K562 (cell line): ENCODE measurements at regions not wholly inside any gene's neighbourhood (a gene's known extent, or its start where the extent isn't known, plus 50 kb on each side); places are given as distances from the start of the nearest gene placed in this dataset.

Experiments used
- CBX8 ChIP-seq: fragments of 200-600 bp; sonication (generic); IDR thresholded peaks from 2 replicates; pipeline ENCODE4 v1.6.1; 2012; ENCODE audit warnings: borderline replicate concordance, mixed run types, low read depth, mild to moderate bottlenecking, moderate library complexity, mixed read lengths, low read length, control low read depth, inconsistent platforms; ENCODE audit not compliant: poor library complexity, severe bottlenecking; ENCODE audit errors: extremely low read depth
- CHCHD3 ChIP-seq: fragments of 250-450 bp; sonication (Bioruptor Pico); IDR thresholded peaks from 2 replicates; pipeline ENCODE4 v2.1.2; 2022; ENCODE audit warnings: mild to moderate bottlenecking
- CHD2 ChIP-seq: IDR thresholded peaks from 2 replicates; pipeline ENCODE4 v1.6.1; 2011; ENCODE audit warnings: low read depth, low read length
- FOXA1 ChIP-seq: fragments of 450-650 bp; IDR thresholded peaks from 2 replicates; pipeline ENCODE4 v1.6.1; 2016; ENCODE audit warnings: mild to moderate bottlenecking, borderline replicate concordance
- FOXM1 ChIP-seq, 2 experiments: fragments of 450-650 bp in 1 of 2; sonication (generic) in 1 of 2; formaldehyde crosslinking in 1 of 2; IDR thresholded peaks; 2 replicates each; pipeline versions ENCODE4 v1.6.1 to v1.9.0; 2017 to 2022; ENCODE audit warnings: low read depth in 2 of 2, mild to moderate bottlenecking in 2 of 2, missing genetic modification reagents in 1 of 2, moderate library complexity in 1 of 2
- NCOR1 ChIP-seq: fragments of 450-650 bp; IDR thresholded peaks from 2 replicates; pipeline ENCODE4 v1.6.1; 2016; ENCODE audit warnings: mild to moderate bottlenecking, moderate library complexity
- RFX7 ChIP-seq: fragments of 250-450 bp; sonication (Bioruptor Pico); IDR thresholded peaks from 2 replicates; pipeline ENCODE4 v1.5.1; 2021; ENCODE audit warnings: mild to moderate bottlenecking
- TF ChIP-seq, protein P1 (sequence below): fragments of 450-650 bp; IDR thresholded peaks from 2 replicates; pipeline ENCODE4 v1.7.0; 2016; ENCODE audit warnings: borderline replicate concordance
- TF ChIP-seq, protein P2 (sequence below), 2 experiments: IDR thresholded peaks in 1 of 2; conservative IDR thresholded peaks in 1 of 2; 2 replicates each; pipeline ENCODE4 v1.6.1; 2016; ENCODE audit warnings: low read depth in 2 of 2, mild to moderate bottlenecking in 1 of 2, missing compliant biosample characterization in 1 of 2, missing genetic modification characterization in 1 of 2, moderate library complexity in 1 of 2

DNA sequence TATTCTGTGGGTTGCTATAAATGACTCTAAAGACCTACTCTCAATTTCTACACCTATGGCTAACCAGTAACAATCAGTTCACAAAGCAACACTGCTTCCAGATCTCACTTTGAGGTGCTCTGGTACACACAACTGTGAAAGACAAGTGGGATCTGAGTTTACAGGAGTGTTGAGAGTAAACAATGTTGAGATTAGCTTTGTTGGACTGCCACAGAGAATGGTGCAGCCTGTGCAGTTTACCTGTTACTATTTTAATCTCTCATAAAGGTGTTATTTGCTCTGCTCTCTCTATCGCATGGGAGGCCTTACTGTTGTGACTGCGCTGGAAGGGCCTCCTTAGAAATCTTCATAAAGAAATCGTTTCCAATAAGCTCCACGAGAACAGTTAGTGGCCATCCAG lies 112.0 kb downstream of the SOX2 start:
- TF ChIP-seq NCOR1: no peak
- TF ChIP-seq, protein P1, sequence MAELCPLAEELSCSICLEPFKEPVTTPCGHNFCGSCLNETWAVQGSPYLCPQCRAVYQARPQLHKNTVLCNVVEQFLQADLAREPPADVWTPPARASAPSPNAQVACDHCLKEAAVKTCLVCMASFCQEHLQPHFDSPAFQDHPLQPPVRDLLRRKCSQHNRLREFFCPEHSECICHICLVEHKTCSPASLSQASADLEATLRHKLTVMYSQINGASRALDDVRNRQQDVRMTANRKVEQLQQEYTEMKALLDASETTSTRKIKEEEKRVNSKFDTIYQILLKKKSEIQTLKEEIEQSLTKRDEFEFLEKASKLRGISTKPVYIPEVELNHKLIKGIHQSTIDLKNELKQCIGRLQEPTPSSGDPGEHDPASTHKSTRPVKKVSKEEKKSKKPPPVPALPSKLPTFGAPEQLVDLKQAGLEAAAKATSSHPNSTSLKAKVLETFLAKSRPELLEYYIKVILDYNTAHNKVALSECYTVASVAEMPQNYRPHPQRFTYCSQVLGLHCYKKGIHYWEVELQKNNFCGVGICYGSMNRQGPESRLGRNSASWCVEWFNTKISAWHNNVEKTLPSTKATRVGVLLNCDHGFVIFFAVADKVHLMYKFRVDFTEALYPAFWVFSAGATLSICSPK: no peak
- TF ChIP-seq FOXM1 (IDR thresholded peaks at IDR 0.05; ENCODE audit: low read depth): no peak
- no peak for TF ChIP-seq FOXM1 (CRISPR knock-in tag; IDR thresholded peaks at IDR 0.05; ENCODE audit: low read depth)
- no peak for TF ChIP-seq FOXA1
- TF ChIP-seq, protein P2, sequence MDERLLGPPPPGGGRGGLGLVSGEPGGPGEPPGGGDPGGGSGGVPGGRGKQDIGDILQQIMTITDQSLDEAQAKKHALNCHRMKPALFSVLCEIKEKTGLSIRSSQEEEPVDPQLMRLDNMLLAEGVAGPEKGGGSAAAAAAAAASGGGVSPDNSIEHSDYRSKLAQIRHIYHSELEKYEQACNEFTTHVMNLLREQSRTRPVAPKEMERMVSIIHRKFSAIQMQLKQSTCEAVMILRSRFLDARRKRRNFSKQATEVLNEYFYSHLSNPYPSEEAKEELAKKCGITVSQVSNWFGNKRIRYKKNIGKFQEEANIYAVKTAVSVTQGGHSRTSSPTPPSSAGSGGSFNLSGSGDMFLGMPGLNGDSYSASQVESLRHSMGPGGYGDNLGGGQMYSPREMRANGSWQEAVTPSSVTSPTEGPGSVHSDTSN (CRISPR knock-in tag; IDR thresholded peaks at IDR 0.05; ENCODE audit: low read depth): no peak
- TF ChIP-seq, protein P2 (tag; conservative IDR thresholded peaks at IDR 0.05; ENCODE audit: low read depth): no peak
- TF ChIP-seq RFX7 (CRISPR knock-in tag): no peak
- no peak for TF ChIP-seq CHD2
- no peak for TF ChIP-seq CHCHD3
- TF ChIP-seq CBX8: no peak
